HL-60 (cell line): ENCODE measurements at regions not wholly inside any gene's neighbourhood (a gene's known extent, or its start where the extent isn't known, plus 50 kb on each side); places are given as distances from the start of the nearest gene placed in this dataset.

Experiments used
- DNase-seq, 2 experiments: peaks; one replicate each; pipeline ENCODE4 v3.0.0-alpha.2; 2010 to 2020; ENCODE audit warnings: low read depth in 1 of 2, low spot score in 1 of 2
- H3K27ac ChIP-seq: fragments of 250-450 bp; sonication (Bioruptor Pico); replicated peaks from 2 replicates; pipeline ENCODE4 v1.5.1; 2020; ENCODE audit warnings: mild to moderate bottlenecking, moderate library complexity
- H3K27me3 ChIP-seq: fragments of 250-450 bp; sonication (Bioruptor Pico); 2 replicates; pipeline ENCODE4 v1.5.1; 2021; ENCODE audit warnings: mild to moderate bottlenecking, moderate library complexity; ENCODE audit not compliant: insufficient read depth, poor library complexity, severe bottlenecking
- H3K4me3 ChIP-seq: replicated peaks from 2 replicates; pipeline ENCODE4 v1.5.1; 2011; ENCODE audit warnings: mild to moderate bottlenecking, control low read depth, low read length; ENCODE audit not compliant: insufficient read depth
- GABPA ChIP-seq: IDR thresholded peaks from 2 replicates; pipeline ENCODE4 v1.6.1; 2012; ENCODE audit warnings: low read depth
- POLR2AphosphoS5 ChIP-seq: IDR thresholded peaks from 2 replicates; pipeline ENCODE4 v1.6.1; 2012; ENCODE audit warnings: low read depth
- SPI1 ChIP-seq: IDR thresholded peaks from 2 replicates; pipeline ENCODE4 v1.6.1; 2012; ENCODE audit warnings: low read depth, mild to moderate bottlenecking, borderline replicate concordance
- TF ChIP-seq, protein P1 (sequence below): IDR thresholded peaks from one replicate; pipeline ENCODE4 v1.5.1; 2011; ENCODE audit warnings: low read length, control low read depth, inconsistent platforms; ENCODE audit not compliant: insufficient read depth
- TF ChIP-seq, protein P2 (sequence below): IDR thresholded peaks from 2 replicates; pipeline ENCODE4 v1.6.1; 2012; ENCODE audit warnings: low read depth; ENCODE audit not compliant: insufficient replicate concordance

DNA sequence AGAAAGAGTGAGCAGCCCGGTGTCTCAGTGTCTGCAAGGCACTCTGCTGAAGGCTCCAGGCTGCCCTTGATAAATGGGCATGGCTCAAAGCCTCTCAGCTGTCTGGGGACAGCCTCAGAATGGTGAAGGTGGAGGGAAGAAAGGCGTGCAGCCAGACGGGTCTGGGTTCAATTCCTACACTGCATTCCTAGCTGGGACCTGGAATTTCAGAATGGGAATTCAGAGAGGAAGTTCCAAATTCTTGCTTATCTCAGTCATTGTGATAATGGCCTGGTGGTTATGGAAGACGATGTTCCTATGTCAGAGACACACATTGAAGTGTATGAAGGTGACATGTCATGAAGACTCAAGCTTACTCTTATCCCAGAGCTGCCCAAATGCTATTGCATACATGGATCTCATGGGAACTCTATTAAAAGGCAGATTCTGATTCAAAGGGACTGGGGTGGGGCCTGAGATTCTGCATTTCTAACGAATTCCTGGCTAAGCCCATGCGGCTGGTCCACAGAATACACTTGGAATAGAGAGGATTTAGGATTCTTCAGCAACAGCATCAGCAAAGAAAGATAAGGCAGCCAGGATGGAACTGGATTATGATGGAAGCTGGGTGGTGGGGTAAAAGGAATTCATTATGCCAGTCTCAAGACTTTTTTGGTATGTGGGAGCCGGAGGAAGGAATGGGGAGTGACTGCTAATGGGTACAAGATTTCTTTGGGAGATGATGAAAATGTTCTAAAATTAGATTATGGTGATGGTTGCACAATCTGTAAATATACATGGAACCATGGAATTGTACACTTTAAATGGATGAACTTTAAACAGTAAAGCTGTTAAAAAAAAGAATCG, 82.6 kb upstream of the ZMIZ1 start:
- DNase-seq, result no peak
- TF ChIP-seq, protein P1, sequence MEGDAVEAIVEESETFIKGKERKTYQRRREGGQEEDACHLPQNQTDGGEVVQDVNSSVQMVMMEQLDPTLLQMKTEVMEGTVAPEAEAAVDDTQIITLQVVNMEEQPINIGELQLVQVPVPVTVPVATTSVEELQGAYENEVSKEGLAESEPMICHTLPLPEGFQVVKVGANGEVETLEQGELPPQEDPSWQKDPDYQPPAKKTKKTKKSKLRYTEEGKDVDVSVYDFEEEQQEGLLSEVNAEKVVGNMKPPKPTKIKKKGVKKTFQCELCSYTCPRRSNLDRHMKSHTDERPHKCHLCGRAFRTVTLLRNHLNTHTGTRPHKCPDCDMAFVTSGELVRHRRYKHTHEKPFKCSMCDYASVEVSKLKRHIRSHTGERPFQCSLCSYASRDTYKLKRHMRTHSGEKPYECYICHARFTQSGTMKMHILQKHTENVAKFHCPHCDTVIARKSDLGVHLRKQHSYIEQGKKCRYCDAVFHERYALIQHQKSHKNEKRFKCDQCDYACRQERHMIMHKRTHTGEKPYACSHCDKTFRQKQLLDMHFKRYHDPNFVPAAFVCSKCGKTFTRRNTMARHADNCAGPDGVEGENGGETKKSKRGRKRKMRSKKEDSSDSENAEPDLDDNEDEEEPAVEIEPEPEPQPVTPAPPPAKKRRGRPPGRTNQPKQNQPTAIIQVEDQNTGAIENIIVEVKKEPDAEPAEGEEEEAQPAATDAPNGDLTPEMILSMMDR, result no peak
- TF ChIP-seq POLR2AphosphoS5 (no peak), GABPA (no peak), SPI1 (no peak)
- TF ChIP-seq, protein P2, sequence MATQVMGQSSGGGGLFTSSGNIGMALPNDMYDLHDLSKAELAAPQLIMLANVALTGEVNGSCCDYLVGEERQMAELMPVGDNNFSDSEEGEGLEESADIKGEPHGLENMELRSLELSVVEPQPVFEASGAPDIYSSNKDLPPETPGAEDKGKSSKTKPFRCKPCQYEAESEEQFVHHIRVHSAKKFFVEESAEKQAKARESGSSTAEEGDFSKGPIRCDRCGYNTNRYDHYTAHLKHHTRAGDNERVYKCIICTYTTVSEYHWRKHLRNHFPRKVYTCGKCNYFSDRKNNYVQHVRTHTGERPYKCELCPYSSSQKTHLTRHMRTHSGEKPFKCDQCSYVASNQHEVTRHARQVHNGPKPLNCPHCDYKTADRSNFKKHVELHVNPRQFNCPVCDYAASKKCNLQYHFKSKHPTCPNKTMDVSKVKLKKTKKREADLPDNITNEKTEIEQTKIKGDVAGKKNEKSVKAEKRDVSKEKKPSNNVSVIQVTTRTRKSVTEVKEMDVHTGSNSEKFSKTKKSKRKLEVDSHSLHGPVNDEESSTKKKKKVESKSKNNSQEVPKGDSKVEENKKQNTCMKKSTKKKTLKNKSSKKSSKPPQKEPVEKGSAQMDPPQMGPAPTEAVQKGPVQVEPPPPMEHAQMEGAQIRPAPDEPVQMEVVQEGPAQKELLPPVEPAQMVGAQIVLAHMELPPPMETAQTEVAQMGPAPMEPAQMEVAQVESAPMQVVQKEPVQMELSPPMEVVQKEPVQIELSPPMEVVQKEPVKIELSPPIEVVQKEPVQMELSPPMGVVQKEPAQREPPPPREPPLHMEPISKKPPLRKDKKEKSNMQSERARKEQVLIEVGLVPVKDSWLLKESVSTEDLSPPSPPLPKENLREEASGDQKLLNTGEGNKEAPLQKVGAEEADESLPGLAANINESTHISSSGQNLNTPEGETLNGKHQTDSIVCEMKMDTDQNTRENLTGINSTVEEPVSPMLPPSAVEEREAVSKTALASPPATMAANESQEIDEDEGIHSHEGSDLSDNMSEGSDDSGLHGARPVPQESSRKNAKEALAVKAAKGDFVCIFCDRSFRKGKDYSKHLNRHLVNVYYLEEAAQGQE, result no peak
- Histone ChIP-seq H3K27ac (no peak overlapping the region), H3K4me3 (no peak overlapping the region), H3K27me3 (no peaks in the 10 kb centered on the region)

DNA sequence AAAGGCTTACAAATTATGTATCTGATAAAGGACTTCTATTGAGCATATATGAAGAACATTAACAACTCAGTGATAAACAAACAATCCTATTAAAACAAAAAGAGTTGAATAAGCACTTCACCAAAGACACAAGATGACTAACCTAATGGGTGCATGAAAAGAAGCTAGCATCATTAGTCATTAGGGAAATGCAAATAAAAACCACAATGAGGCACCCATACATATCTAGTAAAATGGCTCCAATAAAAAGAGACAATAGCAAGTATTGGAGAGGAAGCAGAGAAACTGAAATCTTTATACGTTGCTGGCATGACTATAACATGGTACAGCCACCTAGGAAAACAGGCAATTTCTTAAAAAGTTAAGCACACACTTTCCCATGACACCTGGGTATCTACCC, 77.6 kb upstream of the ZMIZ1 start:
- DNase-seq, result no peak
- TF ChIP-seq POLR2AphosphoS5, result no peak
- TF ChIP-seq, protein P2, result no peak
- TF ChIP-seq, protein P1, result no peak
- TF ChIP-seq SPI1, result no peak
- no peak for TF ChIP-seq GABPA
- H3K27me3 ChIP-seq, result no peaks in the 10 kb centered on the region

DNA sequence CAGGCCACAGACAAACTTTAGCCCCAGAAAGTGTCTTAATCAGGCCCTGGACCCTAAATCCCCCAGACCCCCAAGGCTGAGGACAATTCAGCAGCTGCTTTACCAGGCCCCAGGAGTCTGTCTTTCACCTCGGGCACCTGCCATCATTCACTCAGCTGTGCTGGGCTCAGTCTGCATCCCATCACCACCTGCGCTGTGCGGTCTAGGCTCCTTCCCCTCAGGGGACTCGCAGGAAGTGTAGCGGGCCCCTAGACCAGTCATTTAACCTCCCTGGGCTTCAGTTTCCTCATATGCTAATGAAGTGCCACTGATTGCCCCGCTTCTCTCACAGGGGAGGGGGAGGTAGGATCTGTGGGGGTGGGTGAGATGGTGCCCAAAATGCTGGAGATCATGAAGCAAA, 76.4 kb upstream of the ZMIZ1 start:
- Histone ChIP-seq H3K27ac (no peak overlapping the region), H3K4me3 (no peak overlapping the region), H3K27me3 (no peaks in the 10 kb centered on the region)
- no peak for TF ChIP-seq SPI1
- no peak for TF ChIP-seq GABPA
- TF ChIP-seq POLR2AphosphoS5, result no peak
- TF ChIP-seq, protein P1, result no peak
- TF ChIP-seq, protein P2, result no peak
- no peak for DNase-seq

More for the DNA sequence above, 77.6 kb upstream of the ZMIZ1 start:
- Histone ChIP-seq H3K27ac (no peak overlapping the region), H3K4me3 (no peak overlapping the region)
